ENCODE measurements at regions not wholly inside any gene's neighbourhood (a gene's known extent, or its start where the extent isn't known, plus 50 kb on each side); places are given as distances from the start of the nearest gene placed in this dataset.
"Not testable (repeated sequence)": the region's sequence is repeated elsewhere in the genome, so short reads cannot be mapped to it uniquely, and the experiment has no call there.

- no peak for DNase-seq (ENCODE audit: low read depth)
Observed at GRCh38 chr16:87048730-87049115, 268.5 kb downstream of the C16orf95 start.

GRCh38 chr16:87049216-87049615 lies 268.0 kb downstream of the C16orf95 start:
- DNase-seq (ENCODE audit: low read depth), result not testable (repeated sequence)

- DNase-seq (ENCODE audit: low read depth), result no peak
Observed at GRCh38 chr16:87050142-87050541, 267.1 kb downstream of the C16orf95 start.

- no peak for DNase-seq (ENCODE audit: low read depth)
Observed at GRCh38 chr16:87051526-87052320, 265.5 kb downstream of the C16orf95 start.

GRCh38 chr16:87052506-87052905 lies 264.7 kb downstream of the C16orf95 start:
- DNase-seq (ENCODE audit: low read depth), result no peak

GRCh38 chr16:87053016-87053982 lies 263.9 kb downstream of the C16orf95 start:
- no peak for DNase-seq (ENCODE audit: low read depth)

- DNase-seq (ENCODE audit: low read depth), result no peak
Observed at GRCh38 chr16:87054154-87054553, 263.0 kb downstream of the C16orf95 start.

- DNase-seq (ENCODE audit: low read depth), result no peak
Observed at GRCh38 chr16:87054856-87055255, 262.3 kb downstream of the C16orf95 start.

GRCh38 chr16:87056083-87056482 lies 261.1 kb downstream of the C16orf95 start:
- DNase-seq (ENCODE audit: low read depth), result no peak

- DNase-seq (ENCODE audit: low read depth), result no peak
Observed at GRCh38 chr16:87056551-87056950, 260.6 kb downstream of the C16orf95 start.

- DNase-seq (ENCODE audit: low read depth), result no peak
Observed at GRCh38 chr16:87057211-87057881, 259.8 kb downstream of the C16orf95 start.

GRCh38 chr16:87057951-87058560 lies 259.1 kb downstream of the C16orf95 start:
- no peak for DNase-seq (ENCODE audit: low read depth)

- DNase-seq (ENCODE audit: low read depth), result no peak
Observed at GRCh38 chr16:87058728-87059250, 258.4 kb downstream of the C16orf95 start.

- no peak for DNase-seq (ENCODE audit: low read depth)
Observed at GRCh38 chr16:87060034-87060986, 256.9 kb downstream of the C16orf95 start.

- DNase-seq (ENCODE audit: low read depth), result no peak
Observed at GRCh38 chr16:87061243-87061920, 255.8 kb downstream of the C16orf95 start.

GRCh38 chr16:87062569-87063442 lies 254.4 kb downstream of the C16orf95 start:
- DNase-seq (ENCODE audit: low read depth), result no peak

- no peak for DNase-seq (ENCODE audit: low read depth)
Observed at GRCh38 chr16:87063543-87063942, 253.6 kb downstream of the C16orf95 start.

- DNase-seq (ENCODE audit: low read depth), result no peak
Observed at GRCh38 chr16:87064731-87065445, 252.3 kb downstream of the C16orf95 start.
